ENCODE measurements at regions not wholly inside any gene's neighbourhood (a gene's known extent, or its start where the extent isn't known, plus 50 kb on each side); places are given as distances from the start of the nearest gene placed in this dataset.

DNA sequence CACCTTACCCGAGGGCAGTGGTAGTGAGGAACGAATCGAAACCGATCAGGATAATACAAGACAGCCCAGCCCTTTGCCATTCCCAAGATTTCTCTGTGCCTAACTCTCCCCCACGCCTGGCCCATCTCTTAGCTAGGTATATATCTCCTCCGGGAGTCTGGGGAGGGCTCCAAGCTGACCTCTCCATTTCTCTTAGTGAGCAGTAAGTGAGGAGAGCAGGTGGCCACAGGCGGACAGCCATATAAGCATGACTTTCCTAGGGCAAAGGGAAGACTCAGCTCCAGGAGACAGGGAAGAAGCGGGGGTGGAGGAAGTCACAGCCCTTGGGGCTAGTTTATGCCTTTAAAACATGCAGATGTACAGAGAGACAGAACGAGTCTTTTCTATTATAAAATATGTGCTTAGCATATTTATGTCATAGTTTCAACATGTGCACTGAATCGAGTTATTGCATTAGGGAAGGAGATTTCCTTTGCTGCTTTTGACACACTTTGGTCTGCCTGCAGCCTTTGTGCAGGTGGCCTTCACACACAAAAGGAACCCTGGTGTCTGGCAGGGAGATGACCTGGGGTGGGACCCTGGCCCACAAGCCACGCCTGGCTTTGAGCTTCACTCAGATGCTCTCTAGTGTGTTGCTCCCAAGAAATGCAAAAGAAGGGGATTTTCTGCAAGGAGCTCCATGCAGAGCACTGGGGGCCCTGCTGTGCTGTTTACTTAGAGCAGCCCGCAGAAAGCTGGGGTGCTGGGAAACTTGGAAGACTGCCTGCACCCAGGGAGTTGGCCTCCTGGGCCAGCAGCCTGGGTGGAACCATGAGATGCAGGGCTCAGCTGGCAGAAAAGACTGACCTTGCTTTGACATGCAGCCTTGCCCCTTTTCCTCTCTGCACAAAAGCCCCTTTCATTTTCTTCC lies 613.3 kb downstream of the BCOR start:
- TF ChIP-seq, protein P1, sequence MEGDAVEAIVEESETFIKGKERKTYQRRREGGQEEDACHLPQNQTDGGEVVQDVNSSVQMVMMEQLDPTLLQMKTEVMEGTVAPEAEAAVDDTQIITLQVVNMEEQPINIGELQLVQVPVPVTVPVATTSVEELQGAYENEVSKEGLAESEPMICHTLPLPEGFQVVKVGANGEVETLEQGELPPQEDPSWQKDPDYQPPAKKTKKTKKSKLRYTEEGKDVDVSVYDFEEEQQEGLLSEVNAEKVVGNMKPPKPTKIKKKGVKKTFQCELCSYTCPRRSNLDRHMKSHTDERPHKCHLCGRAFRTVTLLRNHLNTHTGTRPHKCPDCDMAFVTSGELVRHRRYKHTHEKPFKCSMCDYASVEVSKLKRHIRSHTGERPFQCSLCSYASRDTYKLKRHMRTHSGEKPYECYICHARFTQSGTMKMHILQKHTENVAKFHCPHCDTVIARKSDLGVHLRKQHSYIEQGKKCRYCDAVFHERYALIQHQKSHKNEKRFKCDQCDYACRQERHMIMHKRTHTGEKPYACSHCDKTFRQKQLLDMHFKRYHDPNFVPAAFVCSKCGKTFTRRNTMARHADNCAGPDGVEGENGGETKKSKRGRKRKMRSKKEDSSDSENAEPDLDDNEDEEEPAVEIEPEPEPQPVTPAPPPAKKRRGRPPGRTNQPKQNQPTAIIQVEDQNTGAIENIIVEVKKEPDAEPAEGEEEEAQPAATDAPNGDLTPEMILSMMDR (IDR thresholded peaks at IDR 0.05; ENCODE audit: unreplicated experiment in 3 of 3), result no peak
- Mint-ChIP-seq H3K4me3 (no peak overlapping the region), H3K4me1 (peaks cover 61% of the 10 kb centered on the region), H3K9me3 (no peaks in the 10 kb centered on the region), H3K36me3 (ENCODE audit: low read depth) (no peaks in the 10 kb centered on the region), H3K27ac (peak overlapping the region; percentile 44 to 65 (median 59)), H3K27me3 (ENCODE audit: low read depth) (no peaks in the 10 kb centered on the region)

DNA sequence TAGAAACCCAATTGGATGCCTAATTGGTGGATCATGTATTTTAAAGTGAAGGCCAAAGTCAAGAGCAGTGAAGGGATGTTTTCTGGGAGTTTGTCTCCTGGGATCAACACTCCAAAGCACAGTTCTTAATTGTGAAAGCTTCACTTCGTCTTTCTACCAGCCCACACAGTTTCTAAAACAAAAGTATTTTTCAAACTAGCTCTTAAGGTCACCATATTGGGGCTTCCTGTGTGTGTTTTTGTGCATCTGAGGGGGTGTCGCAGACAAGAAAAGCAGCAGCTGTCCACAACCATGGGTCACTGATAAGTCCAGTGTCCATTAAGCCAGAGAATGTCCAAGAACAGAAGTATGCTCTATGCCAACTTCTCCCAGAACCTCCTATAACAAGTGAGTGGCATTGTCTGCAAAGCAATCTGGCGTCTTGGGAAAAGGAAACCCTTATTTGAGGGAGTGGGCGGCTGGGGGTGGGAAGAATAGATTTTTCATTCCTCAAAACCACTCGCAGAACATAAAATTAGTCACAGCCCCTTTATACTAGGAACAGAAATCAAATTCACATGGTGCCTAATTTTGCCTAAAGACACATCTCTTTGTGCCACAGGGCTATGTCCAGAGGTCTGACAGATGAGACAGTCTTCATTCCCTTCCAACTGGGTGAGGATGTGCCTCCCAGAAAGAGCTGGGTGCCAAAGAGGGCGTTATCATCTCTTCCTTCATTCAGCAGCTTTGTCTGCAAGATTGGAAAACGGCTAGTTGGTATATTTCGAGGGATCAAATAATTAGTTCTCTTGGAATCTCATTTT lies 610.4 kb downstream of the BCOR start:
- Mint-ChIP-seq H3K4me1 (peaks cover 65% of the 10 kb centered on the region), H3K27me3 (ENCODE audit: low read depth) (no peaks in the 10 kb centered on the region), H3K4me3 (no peak overlapping the region), H3K27ac (peak overlapping the region in 2 of 3 experiments; percentile 67 to 75), H3K36me3 (ENCODE audit: low read depth) (no peaks in the 10 kb centered on the region), H3K9me3 (peaks cover 2% of the 10 kb centered on the region)
- TF ChIP-seq, protein P1 (IDR thresholded peaks at IDR 0.05; ENCODE audit: unreplicated experiment in 3 of 3), result no peak

DNA sequence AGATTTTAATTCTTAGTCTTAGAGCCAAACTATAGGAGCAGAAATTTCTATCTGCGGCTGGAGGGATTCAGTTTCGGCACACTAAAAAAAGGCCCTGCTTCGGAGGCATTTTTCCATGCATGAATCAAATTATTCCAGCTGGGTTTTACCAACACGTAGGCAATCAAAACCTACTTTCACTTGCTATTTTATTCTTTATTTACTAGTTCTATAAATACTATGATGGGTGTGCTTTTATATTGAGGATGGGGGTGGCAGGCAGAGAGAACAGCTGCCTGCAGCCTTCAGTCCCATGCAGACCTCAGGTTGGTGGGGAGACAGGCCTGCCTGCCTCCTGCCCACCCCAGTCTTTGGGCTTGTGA lies 609.8 kb downstream of the BCOR start:
- H3K4me3 Mint-ChIP-seq, result no peak overlapping the region
- peak overlapping the region in 2 of 3 experiments; percentile 67 to 75 for H3K27ac Mint-ChIP-seq
- no peaks in the 10 kb centered on the region for H3K27me3 Mint-ChIP-seq (ENCODE audit: low read depth)
- H3K4me1 Mint-ChIP-seq, result peaks cover 70% of the 10 kb centered on the region
- H3K9me3 Mint-ChIP-seq, result peaks cover 2% of the 10 kb centered on the region
- TF ChIP-seq, protein P1 (IDR thresholded peaks at IDR 0.05; ENCODE audit: unreplicated experiment in 3 of 3), result no peak
- no peaks in the 10 kb centered on the region for H3K36me3 Mint-ChIP-seq (ENCODE audit: low read depth)

DNA sequence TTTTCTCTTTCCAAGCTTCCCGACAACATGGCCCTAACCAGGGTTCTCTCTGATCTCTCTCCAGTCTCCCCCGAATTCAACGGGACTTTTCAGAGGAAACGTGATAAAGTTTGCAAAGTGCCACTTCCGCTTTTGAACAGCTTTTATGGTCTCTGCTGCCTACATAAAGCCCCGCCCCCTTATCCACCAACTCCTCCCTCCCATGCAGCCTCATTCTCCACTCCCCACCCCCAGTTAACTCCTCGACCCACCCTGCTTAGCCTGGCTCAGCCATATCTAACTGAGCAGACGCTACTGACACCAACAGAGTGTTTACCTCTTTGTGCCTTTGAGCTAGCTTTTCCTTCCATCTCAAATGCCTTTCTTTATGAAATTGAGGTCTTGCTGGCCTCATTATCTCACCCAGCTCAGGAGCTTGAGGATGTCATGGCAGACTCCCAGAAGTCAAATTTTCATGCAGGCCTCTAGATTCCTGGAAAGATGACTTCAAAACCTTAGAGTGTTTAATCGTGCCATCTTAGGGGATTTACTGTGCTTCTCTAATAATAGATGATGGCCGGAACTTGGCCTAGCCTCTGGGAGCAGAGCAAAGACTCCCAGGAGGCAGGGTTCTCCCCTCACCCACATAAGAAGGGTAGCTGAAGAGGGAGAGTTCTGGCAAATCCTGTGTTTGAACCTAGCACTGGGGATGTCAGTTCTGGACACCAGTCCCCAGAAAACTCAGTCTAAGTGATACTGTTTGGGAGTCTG lies 606.0 kb downstream of the BCOR start:
- Mint-ChIP-seq H3K27me3 (ENCODE audit: low read depth) (no peaks in the 10 kb centered on the region), H3K9me3 (peaks cover 2% of the 10 kb centered on the region), H3K27ac (peak overlapping the region in 2 of 3 experiments; percentile 70 to 83), H3K4me1 (peaks cover 56% of the 10 kb centered on the region), H3K36me3 (ENCODE audit: low read depth) (no peaks in the 10 kb centered on the region), H3K4me3 (no peak overlapping the region)
- TF ChIP-seq, protein P1 (IDR thresholded peaks at IDR 0.05; ENCODE audit: unreplicated experiment in 3 of 3), result no peak

DNA sequence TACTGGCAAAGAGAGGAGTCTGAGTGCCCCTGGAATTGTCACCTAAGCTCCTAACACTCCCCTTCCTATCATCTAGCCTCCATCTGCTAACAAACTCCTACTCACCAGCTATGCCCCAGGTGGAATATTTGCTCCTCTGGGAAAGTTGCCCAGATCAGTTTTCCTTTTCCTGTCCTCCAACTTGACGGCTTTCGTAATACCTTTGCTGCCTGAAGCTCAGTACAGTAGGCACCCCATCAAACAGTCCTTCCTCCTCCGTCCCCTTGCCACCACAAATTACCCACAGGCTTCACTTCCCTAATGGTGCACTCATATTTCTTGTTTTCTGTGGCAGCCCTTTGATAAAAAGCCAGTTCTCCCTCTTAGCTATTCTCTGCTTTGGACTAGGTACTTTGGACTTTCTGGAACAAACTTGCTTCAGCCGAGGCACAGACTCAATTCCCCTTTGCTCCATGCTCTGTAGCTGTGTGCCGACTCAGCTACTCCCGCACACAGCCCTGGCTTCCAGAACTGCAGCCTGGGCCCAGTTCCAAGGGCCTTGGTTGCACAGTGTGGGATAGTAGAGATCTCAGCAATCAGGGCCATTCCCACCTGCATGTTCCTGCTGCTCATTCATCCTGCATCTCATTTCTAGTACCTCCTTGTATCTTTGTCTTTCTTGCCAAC lies 605.1 kb downstream of the BCOR start:
- peaks cover 2% of the 10 kb centered on the region for H3K9me3 Mint-ChIP-seq
- no peak overlapping the region for H3K4me3 Mint-ChIP-seq
- peak overlapping the region; percentile 8 to 83 (median 72) for H3K27ac Mint-ChIP-seq
- H3K36me3 Mint-ChIP-seq (ENCODE audit: low read depth), result no peaks in the 10 kb centered on the region
- H3K27me3 Mint-ChIP-seq (ENCODE audit: low read depth), result no peaks in the 10 kb centered on the region
- TF ChIP-seq, protein P1 (IDR thresholded peaks at IDR 0.05; ENCODE audit: unreplicated experiment in 3 of 3), result no peak
- H3K4me1 Mint-ChIP-seq, result peaks cover 48% of the 10 kb centered on the region

Measured in nephron (organoid).